NCI-H146 treated with DMSO at 0.1 percent for 48 hours (cell line): ENCODE measurements at regions not wholly inside any gene's neighbourhood (a gene's known extent, or its start where the extent isn't known, plus 50 kb on each side); places are given as distances from the start of the nearest gene placed in this dataset.

Source experiments
- DNase-seq: peaks from one replicate; lab custom pipeline; 2025; ENCODE audit not compliant: unreplicated experiment; lab: John Stamatoyannopoulos, UW

GRCh38 chr7:67738145-67738544 is 741.5 kb downstream of the TYW1 start:
- no peak for DNase-seq

- DNase-seq: no peak
Measured at GRCh38 chr7:67738958-67739357, 742.3 kb downstream of the TYW1 start.

DNA sequence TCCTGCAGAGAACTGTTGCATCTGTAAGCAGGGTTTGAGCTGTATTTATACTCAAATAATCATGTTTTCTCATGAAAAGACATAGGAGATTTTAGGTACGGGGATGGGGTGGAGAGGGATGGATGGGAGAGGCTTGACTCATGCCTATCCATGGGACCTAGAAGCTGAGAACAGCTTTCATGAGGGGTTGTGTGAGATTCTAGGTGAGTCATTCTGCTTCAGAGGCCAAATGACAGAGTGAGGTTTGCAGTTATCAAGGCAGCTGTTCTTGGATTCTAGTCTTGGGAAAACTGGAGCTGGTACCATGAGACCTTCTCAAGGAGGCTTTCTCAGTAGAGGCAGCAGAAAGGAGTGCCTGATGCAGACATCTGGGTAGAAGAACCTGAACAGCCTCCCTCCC is 746.9 kb downstream of the TYW1 start:
- DNase-seq: no peak

GRCh38 chr7:67752227-67752626 is 755.6 kb downstream of the TYW1 start:
- no peak for DNase-seq

DNA sequence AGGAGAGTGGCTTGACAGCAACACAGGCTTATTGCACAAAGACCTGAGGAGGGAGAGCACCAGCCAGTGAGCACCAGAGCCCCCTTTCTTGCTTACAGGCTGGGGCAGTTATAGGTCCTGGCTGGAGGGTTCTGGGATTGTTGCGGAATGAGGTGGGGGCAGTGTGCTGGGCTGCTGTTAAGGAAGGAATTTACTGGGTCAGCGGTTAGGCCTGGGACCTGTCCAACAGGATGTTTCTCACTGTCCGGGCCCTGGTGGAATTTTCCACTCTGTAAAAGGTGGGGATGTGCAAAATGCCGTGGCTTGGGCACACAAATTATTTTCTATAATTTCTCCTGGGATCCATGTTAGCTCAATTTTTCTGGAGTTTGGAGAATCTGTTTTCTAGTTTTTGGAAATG is 757.3 kb downstream of the TYW1 start:
- no peak for DNase-seq

DNA sequence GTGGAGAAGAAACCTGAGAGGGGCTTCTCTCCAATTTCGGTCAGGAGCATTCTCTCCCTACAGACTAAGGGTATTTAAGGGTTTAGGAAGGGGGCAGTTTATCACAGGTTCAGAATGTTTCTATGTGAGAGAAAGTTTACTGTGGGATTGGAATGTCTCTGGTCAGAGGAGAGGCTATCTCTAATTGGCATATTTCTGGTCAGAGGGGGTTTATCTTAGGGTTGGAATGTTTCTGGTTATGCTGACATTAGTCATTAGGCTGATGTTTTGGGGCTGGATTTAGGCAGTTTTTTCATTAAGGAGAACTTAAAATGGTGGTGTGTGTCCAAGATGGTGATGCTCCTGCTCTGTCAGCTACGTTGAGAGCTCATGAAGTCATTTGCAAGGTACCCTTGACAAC is 758.0 kb downstream of the TYW1 start:
- DNase-seq: no peak

DNA sequence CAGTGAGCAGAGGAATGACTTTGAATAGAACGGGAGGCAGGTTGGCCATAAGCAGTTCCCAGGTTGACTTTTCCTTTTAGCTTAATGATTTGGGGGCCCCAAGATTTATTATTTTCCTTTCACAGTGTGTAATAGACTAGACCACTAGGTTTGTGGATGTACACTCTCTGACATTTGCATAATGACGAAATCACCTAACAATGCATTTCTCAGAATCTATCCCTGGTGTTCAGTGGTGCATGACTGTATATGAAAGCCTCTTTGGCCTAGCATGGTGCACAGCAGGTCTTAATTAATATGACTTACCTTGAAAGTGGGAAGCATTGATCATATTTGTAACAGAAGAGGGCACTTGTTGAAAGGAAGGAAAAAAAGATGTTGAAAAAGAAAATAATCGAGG is 761.9 kb downstream of the TYW1 start:
- no peak for DNase-seq

DNA sequence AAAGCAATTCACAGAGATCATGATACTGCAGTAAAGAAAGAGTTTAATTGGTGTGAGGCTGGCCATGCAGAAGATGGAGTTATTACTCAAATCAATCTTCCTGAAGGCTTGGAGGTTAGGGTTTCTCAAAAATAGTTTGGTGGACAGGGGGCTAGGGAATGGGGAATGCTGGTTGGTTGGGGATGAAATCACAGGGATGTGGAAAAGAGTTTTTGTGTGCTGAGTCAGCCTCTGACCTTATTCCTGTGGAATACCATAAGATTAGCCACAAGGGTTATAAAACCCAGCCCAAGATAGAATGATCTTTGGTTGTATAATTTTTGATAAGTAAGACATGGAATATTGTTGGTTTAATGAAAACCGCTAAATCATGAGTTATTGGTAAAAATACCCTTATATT is 764.3 kb downstream of the TYW1 start:
- DNase-seq: no peak

DNA sequence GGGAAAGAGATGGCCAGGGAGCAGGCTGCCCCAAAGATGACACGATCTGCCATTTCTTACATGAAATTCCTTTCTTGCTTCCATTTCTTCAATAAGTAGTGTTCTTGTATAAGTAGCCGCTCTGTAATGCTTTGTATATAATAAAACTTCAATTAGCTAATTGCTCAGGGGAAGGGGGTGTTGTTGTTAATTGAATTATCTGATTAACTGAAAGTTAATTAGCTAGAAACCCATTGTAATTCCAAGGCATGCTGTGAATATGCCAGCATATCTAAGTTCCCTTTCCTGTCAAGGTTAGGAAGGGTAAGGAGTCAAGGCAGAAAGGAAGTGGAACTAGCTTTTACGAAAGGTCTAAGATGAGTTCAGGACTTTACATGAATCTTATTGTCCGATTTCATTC is 765.9 kb downstream of the TYW1 start:
- no peak for DNase-seq

DNA sequence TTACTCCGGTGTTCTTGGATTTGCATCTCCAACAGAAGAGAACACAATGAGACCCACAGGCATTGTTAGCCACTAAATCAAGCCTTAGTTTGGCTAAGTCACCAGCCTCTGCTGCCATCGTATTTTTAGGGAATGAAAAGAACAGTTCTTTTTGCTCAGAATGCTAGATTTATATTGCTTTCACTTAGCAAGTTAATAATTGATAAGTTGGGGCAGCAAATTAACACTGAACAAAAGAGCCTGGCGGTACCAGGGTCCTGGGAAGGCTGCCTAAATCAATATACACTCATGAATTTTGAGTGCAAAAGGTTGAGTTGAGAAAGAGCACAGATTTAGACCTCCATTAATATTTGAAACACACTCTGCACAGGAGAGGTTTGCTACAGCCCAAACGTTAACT is 767.7 kb downstream of the TYW1 start:
- DNase-seq: no peak

GRCh38 chr7:67765481-67766175 is 769.0 kb downstream of the TYW1 start:
- DNase-seq: no peak

DNA sequence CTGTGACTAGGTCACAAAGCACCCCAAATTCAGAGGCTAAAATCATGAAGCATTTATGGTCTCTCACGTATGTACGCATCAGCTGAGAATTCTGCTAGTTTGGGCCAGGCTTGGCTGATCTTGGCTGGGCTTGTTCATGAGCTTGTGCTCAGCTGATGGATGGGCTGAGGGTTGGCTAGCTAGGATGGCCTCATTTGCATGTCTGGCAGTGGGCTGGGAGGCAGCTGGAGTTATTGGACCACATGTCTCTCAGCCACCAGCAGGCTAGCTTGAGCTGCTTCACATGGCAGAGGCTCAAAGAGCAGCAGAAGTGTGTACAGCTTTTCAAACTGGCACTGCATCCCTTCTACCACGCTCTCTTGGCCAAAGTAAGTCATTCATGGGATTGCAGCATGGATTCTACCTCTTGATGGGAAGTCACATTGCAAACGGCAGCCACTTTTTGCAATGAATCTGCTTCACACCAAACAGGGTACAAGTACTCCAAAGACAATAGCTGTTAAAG is 770.3 kb downstream of the TYW1 start:
- DNase-seq: no peak

GRCh38 chr7:67771846-67772605 is 775.4 kb downstream of the TYW1 start:
- DNase-seq: no peak

GRCh38 chr7:67773081-67773480 is 776.4 kb downstream of the TYW1 start:
- DNase-seq: no peak

DNA sequence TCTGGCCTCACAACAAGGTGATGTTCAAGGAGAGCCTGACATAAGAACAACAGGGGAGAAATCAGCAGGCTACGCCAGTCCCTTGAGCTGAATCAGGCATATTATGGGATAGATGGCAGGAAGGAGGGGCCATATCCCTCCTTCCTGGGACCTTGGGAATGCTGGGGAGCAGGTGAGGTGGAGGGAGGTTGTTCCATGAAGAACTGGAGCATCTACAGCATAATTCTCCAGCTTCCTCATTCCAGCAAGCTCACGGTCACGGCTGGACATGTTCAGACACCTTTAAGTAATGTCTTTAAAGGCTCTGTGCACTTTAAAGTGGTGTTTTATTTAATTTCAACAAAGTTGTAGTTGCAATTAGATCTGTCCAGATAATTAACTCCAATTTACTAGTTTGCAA is 780.5 kb downstream of the TYW1 start:
- no peak for DNase-seq

DNA sequence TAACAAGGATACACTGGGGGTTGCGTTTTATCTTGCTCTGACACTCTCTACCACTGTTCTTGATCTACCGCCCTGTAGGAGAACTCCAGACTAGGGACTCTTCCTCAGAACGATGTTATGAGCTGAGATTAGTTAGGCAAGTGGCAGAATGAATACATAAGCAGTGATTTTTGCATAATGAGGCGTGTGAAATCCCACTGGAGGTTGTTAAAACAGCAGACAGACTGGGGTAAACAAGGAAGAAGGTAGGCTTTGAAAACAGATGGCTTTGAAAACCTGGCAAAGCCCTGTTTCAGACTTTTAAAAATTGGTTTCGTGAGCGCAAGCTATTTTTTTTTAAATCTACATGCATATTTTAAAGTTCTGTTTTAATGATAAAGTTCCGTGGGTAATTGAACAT is 785.2 kb downstream of the TYW1 start:
- no peak for DNase-seq

DNA sequence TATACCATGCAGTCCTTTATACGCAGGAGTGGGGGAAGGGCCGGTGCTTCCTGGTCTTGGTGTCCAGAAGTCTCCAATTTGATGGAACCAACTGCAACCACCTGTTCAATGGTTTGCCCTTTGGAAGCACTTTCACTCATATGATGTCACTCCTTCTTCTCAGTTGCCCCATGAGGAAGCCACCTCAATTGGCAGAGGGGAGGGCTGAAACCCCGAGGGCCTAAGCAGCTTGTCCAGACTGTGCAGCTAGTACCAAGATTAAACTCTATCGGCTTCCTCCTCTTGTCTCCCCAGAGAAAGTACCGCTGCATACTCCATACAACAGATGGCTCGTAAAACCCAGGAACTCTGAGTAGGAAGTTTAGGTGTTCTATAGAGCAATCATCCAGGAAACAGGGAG is 789.4 kb downstream of the TYW1 start:
- no peak for DNase-seq

DNA sequence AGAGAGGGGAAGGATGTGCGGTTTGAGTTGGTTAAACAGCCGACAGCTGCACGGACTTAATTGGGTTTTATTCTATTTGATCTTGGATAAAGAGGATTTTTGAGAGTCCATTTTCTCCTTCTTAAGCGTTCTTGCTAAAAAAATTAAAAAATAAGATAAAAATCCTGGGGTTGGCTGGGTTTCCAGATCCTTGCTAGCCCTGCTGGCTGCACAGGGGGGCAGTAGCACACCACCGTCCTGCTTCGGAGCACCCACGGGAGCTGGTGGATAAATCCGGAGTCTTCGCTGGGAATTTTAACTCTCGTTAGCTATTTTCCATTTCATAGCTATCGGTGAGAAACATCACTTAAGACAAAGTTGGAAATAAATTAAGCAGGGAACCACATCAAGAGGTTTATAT is 792.0 kb downstream of the TYW1 start:
- no peak for DNase-seq

- DNase-seq: no peak
Measured at GRCh38 chr7:67791918-67792317, 795.3 kb downstream of the TYW1 start.

DNA sequence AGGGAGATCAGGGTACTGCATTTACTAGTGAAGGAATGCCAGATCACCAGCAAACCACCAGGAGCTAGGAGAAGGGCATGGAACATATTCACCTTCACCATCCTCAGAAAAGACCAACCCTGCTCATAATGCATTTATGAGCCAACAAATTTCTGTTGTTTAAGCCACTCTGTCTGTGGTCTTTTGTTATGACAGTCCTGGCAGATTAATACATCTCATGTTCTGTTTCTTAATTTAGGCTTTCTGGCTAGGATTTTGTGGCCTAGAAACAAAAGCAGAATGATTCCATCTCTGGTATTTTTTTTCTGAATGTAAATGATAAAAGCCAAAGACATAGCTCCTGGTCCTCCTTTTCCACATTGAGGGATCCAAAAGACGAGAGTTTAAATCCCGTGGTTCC is 797.9 kb downstream of the TYW1 start:
- no peak for DNase-seq

GRCh38 chr7:67803789-67804188 is 807.2 kb downstream of the TYW1 start:
- no peak for DNase-seq

DNA sequence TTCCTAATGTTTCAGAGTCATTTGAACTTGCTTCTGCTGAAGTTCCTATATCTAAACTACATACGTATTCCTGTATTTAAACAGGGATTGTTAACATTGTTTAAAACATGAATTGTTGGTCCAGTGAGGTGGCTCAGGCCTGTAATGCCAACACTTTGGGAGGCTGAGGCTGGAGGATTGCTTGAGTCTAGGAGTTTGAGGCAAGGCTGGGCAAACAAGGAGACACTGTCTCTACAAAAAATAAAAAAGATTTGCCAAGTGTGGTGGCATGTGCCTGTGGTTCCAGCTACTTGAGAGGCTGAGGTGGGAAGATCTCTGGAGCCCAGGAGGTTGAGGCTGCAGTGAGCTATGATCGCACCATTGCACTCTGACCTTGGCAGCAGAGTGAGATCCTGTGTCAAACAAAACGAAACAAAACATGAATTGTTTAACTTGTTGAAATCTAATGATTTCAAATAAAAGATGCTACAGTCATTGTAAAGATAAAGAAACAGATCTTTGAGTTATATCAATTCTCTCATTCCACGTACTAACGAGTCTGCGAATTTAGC is 809.4 kb downstream of the TYW1 start:
- DNase-seq: no peak
